ENCODE measurements at regions not wholly inside any gene's neighbourhood (a gene's known extent, or its start where the extent isn't known, plus 50 kb on each side); places are given as distances from the start of the nearest gene placed in this dataset.

GRCh38 chr1:57512386-57512785 is 88.5 kb upstream of the DAB1 start:
- no peak overlapping the region for H2AFZ ChIP-seq (ENCODE audit: low read depth)
- POLR2A ChIA-PET = no interaction called here
- H3K9me2 ChIP-seq = no peaks in the 10 kb centered on the region
- no peaks in the 10 kb centered on the region; a peak in 1 of 4 replicates for H3K4me1 ChIP-seq (ENCODE audit: control insufficient read depth in 1 of 2, insufficient read depth in 2 of 2, low read depth in 1 of 2, low read length in 1 of 2)
- H3K4me2 ChIP-seq = no peak overlapping the region
- no peaks in the 10 kb centered on the region for H4K20me1 ChIP-seq (ENCODE audit: insufficient read depth)
- CTCF ChIA-PET = interaction anchor here (3.1 kb wide), 1 partner anchor 8 kb away, joined by 9 read pairs; no protein-coding TSS in a partner anchor
- H3K4me3 ChIP-seq (ENCODE audit: low read depth in 2 of 2, low read length in 1 of 2) = no peak overlapping the region
- no peaks in the 10 kb centered on the region for H3K36me3 ChIP-seq (replicated peaks in 1 of 2; ENCODE audit: control insufficient read depth in 1 of 2, insufficient read depth in 2 of 2, low read length in 1 of 2)
- H3K27ac ChIP-seq (ENCODE audit: low read depth in 2 of 2, low read length in 1 of 2) = no peak overlapping the region
- DNase-seq = no peak
- no peaks in the 10 kb centered on the region for H3K9me3 ChIP-seq
- H3K27me3 ChIP-seq (ENCODE audit: insufficient read depth) = no peaks in the 10 kb centered on the region
- no peaks in the 10 kb centered on the region for H3F3A ChIP-seq (replicated peaks; ENCODE audit: insufficient read depth)
- WGBS (ENCODE audit: low lambda C conversion rate) = 63% methylated on average over 1 of the region's 1 CpG
- no peaks in the 10 kb centered on the region for H3K79me2 ChIP-seq (ENCODE audit: insufficient read depth)
- no peak for TF ChIP-seq POLR2AphosphoS5 (IDR thresholded peaks at IDR 0.05; ENCODE audit: low read depth, low read length)
- no peak for TF ChIP-seq RCOR1 (IDR thresholded peaks at IDR 0.05; ENCODE audit: low read length)
- no peak for TF ChIP-seq FOXJ3 (CRISPR knock-in tag; IDR thresholded peaks at IDR 0.05)
- TF ChIP-seq CHD2 (IDR thresholded peaks at IDR 0.05; ENCODE audit: low read length, partially characterized antibody) = no peak
- TF ChIP-seq TAF1 (IDR thresholded peaks at IDR 0.05; ENCODE audit: borderline replicate concordance, low read depth, low read length) = no peak
- no peak for TF ChIP-seq NFIC (IDR thresholded peaks at IDR 0.05; ENCODE audit: borderline replicate concordance)
- no peak for TF ChIP-seq EZH2phosphoT487 (IDR thresholded peaks at IDR 0.05; ENCODE audit: borderline replicate concordance, low read depth)
- no peak for TF ChIP-seq ELF1 (IDR thresholded peaks at IDR 0.05)
- no peak for TF ChIP-seq RXRA (IDR thresholded peaks at IDR 0.05; ENCODE audit: borderline replicate concordance, low read depth)
- no peak for TF ChIP-seq GATA2 (CRISPR knock-in tag; IDR thresholded peaks at IDR 0.05)
- TF ChIP-seq TCF12 (IDR thresholded peaks at IDR 0.05) = no peak
- TF ChIP-seq RFX5 (IDR thresholded peaks at IDR 0.05; ENCODE audit: low read length) = no peak
- TF ChIP-seq USF1 (IDR thresholded peaks at IDR 0.05; ENCODE audit: borderline replicate concordance, low read depth) = no peak
- TF ChIP-seq IRF3 (IDR thresholded peaks at IDR 0.05; ENCODE audit: low read depth, low read length) = no peak
- no peak for TF ChIP-seq TEAD4 (IDR thresholded peaks at IDR 0.05; ENCODE audit: borderline replicate concordance, insufficient read depth)
- TF ChIP-seq, protein P1, sequence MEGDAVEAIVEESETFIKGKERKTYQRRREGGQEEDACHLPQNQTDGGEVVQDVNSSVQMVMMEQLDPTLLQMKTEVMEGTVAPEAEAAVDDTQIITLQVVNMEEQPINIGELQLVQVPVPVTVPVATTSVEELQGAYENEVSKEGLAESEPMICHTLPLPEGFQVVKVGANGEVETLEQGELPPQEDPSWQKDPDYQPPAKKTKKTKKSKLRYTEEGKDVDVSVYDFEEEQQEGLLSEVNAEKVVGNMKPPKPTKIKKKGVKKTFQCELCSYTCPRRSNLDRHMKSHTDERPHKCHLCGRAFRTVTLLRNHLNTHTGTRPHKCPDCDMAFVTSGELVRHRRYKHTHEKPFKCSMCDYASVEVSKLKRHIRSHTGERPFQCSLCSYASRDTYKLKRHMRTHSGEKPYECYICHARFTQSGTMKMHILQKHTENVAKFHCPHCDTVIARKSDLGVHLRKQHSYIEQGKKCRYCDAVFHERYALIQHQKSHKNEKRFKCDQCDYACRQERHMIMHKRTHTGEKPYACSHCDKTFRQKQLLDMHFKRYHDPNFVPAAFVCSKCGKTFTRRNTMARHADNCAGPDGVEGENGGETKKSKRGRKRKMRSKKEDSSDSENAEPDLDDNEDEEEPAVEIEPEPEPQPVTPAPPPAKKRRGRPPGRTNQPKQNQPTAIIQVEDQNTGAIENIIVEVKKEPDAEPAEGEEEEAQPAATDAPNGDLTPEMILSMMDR (IDR thresholded peaks at IDR 0.05) = no peak
- TF ChIP-seq MEF2A (IDR thresholded peaks at IDR 0.05; ENCODE audit: borderline replicate concordance, low read depth) = no peak
- no peak for TF ChIP-seq JUND (IDR thresholded peaks at IDR 0.05)
- TF ChIP-seq, protein P2, sequence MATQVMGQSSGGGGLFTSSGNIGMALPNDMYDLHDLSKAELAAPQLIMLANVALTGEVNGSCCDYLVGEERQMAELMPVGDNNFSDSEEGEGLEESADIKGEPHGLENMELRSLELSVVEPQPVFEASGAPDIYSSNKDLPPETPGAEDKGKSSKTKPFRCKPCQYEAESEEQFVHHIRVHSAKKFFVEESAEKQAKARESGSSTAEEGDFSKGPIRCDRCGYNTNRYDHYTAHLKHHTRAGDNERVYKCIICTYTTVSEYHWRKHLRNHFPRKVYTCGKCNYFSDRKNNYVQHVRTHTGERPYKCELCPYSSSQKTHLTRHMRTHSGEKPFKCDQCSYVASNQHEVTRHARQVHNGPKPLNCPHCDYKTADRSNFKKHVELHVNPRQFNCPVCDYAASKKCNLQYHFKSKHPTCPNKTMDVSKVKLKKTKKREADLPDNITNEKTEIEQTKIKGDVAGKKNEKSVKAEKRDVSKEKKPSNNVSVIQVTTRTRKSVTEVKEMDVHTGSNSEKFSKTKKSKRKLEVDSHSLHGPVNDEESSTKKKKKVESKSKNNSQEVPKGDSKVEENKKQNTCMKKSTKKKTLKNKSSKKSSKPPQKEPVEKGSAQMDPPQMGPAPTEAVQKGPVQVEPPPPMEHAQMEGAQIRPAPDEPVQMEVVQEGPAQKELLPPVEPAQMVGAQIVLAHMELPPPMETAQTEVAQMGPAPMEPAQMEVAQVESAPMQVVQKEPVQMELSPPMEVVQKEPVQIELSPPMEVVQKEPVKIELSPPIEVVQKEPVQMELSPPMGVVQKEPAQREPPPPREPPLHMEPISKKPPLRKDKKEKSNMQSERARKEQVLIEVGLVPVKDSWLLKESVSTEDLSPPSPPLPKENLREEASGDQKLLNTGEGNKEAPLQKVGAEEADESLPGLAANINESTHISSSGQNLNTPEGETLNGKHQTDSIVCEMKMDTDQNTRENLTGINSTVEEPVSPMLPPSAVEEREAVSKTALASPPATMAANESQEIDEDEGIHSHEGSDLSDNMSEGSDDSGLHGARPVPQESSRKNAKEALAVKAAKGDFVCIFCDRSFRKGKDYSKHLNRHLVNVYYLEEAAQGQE (IDR thresholded peaks at IDR 0.05; ENCODE audit: low read depth, low read length) = no peak
- no peak for TF ChIP-seq FOXM1 (IDR thresholded peaks at IDR 0.05; ENCODE audit: low read depth)
- no peak overlapping the region for H3K9ac ChIP-seq

Measured in SK-N-SH (cell line).